Stimulated activated naive CD8-positive, alpha-beta T cell treated with anti-CD3 and anti-CD28 coated beads, Interleukin-15, Interleukin-2, amounts not matched to agents 100 ng/mL and 50 ng/mL, for 24 hours (primary cell): ENCODE measurements at regions not wholly inside any gene's neighbourhood (a gene's known extent, or its start where the extent isn't known, plus 50 kb on each side); places are given as distances from the start of the nearest gene placed in this dataset.

Experiments used
- H3K27ac Mint-ChIP-seq: one replicate; pipeline ENCODE4 v1.8.0; 2021; ENCODE audit warnings: mild to moderate bottlenecking, mixed read lengths
- H3K27me3 Mint-ChIP-seq: one replicate; pipeline ENCODE4 v1.8.0; 2021; ENCODE audit warnings: mixed read lengths
- H3K36me3 Mint-ChIP-seq: one replicate; pipeline ENCODE4 v1.8.0; 2021; ENCODE audit warnings: low read depth, mixed read lengths
- H3K4me1 Mint-ChIP-seq: one replicate; pipeline ENCODE4 v1.8.0; 2021; ENCODE audit warnings: low read depth, mixed read lengths
- H3K4me3 Mint-ChIP-seq: one replicate; pipeline ENCODE4 v1.8.0; 2021; ENCODE audit warnings: mild to moderate bottlenecking, mixed read lengths
- H3K9me3 Mint-ChIP-seq: one replicate; pipeline ENCODE4 v1.8.0; 2021; ENCODE audit warnings: mixed read lengths

GRCh38 chr18:46343456-46343855 is 239.3 kb downstream of the HAUS1 start:
- Mint-ChIP-seq H3K27me3 (peaks cover 10% of the 10 kb centered on the region), H3K4me1 (peaks cover 32% of the 10 kb centered on the region), H3K27ac (no peak overlapping the region), H3K9me3 (no peaks in the 10 kb centered on the region), H3K36me3 (no peaks in the 10 kb centered on the region), H3K4me3 (no peak overlapping the region)

DNA sequence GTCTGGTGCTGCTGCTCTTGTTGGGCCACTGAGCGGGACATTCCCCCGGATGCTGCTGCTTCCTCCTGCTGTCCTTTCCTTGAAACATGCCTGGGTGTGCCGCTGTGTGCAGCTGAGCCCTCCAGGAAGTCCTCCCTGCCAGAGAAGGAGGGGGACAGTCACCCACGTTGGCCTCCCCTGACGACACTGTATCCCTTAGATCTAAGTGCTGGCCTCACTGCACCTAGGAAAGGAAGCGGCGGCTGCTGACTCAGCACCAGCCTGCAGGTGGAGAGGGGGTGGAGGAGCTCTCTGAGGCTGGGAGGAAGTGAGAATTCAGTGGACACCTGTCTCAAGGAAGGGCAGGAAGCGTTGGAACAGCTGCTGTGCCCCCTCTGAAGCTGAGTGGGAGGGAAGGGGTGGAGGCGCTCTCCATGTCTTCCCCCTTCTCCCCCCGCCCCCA is 239.8 kb downstream of the HAUS1 start:
- H3K4me1 Mint-ChIP-seq: peaks cover 27% of the 10 kb centered on the region
- H3K9me3 Mint-ChIP-seq: no peaks in the 10 kb centered on the region
- H3K4me3 Mint-ChIP-seq: no peak overlapping the region
- H3K36me3 Mint-ChIP-seq: no peaks in the 10 kb centered on the region
- H3K27ac Mint-ChIP-seq: no peak overlapping the region
- H3K27me3 Mint-ChIP-seq: peaks cover 5% of the 10 kb centered on the region

DNA sequence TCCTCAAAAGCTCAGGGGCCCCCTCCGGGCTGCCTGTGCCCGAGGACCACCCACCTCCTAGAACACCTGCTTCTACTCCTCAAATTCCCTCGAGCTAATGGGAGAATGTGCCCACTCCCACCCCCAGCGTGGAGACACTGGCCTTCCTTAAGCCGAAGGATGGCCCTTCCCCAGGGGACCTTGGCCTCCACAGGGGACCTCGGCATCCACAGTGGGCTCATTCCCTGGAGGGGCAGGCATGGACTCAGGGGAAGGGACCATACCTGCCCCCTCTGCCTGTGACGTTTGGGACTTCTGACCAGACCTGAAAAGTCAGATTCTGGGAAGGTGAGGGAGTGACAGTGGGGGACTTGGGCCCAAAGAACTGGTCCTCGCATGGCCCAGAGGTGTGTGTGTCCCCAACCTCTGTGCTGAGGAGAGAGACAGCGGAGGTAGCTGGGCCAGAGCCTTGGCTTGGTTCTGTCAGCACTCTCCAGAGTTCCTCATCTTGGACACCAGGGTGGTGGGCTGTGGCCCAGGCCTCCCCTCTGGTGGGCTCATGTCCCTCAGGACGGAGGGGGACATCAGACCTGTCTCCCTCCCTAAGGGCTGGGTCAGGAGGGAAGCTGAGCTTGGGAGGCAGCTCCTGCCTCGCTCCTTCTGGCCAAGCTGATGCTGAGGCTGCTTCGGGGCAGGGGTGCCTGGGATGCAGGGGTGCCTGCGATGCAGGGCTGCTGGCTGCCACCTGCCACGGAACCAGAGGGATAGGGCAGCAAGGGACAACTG is 240.4 kb downstream of the HAUS1 start:
- Mint-ChIP-seq H3K4me1 (peaks cover 26% of the 10 kb centered on the region), H3K27me3 (peaks cover 3% of the 10 kb centered on the region), H3K4me3 (no peak overlapping the region), H3K27ac (no peak overlapping the region), H3K9me3 (no peaks in the 10 kb centered on the region), H3K36me3 (no peaks in the 10 kb centered on the region)

DNA sequence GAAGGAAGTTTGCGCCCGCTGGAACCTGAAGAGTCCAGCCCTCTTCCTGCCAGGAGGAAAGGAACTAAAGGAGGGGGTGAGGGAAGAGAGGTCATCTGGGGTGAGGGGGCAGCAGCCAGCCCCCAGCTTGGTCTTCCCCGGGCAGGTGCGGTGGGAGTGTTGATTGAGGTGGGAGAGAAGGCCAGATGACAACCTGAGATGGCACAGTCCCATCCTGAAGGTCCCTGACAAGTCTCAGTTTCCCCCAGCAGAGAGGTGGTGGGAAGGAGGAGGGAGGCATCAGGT is 240.9 kb downstream of the HAUS1 start:
- Mint-ChIP-seq H3K4me3 (no peak overlapping the region), H3K9me3 (no peaks in the 10 kb centered on the region), H3K27ac (no peak overlapping the region), H3K4me1 (peaks cover 26% of the 10 kb centered on the region), H3K27me3 (peaks cover 1% of the 10 kb centered on the region), H3K36me3 (no peaks in the 10 kb centered on the region)

GRCh38 chr18:46346213-46346612 is 242.0 kb downstream of the HAUS1 start:
- H3K4me3 Mint-ChIP-seq: no peak overlapping the region
- no peaks in the 10 kb centered on the region for H3K9me3 Mint-ChIP-seq
- H3K36me3 Mint-ChIP-seq: no peaks in the 10 kb centered on the region
- peaks cover 23% of the 10 kb centered on the region for H3K4me1 Mint-ChIP-seq
- H3K27me3 Mint-ChIP-seq: no peaks in the 10 kb centered on the region
- H3K27ac Mint-ChIP-seq: no peak overlapping the region

DNA sequence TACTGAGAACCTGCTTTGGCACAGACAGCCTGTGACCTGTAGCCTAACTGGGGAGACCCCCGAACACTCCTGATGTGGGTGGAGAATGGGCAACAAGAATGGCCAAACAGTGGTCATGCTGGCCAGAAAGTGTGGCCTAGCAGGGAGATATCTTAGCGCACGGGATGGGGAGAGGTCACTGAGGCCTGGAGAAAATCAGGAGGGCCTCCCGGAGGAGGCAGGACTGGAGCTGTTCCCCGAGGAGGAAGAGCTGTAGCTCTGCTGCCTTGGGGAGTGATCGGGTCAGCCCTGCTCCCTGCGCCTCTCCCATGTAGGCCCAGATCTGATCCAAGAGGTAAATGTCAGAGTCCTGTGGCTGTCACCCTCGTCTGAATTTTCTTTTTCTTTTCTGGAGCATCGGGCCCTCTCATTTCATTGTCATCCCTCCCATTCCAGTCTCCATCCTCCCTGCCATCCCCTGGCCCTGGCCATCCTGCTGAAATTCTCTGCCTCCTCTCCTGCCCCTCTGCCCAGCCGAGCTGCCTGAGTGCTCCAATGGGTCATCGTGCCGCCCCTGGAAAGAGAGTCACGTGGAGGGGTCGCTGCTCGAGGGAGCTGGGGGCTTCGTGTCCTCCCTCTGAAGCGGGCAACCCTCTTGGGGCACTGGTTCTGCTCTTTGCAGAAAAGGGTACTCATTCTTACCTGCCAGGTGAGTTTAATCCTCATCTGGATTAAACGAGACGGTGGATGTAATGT is 242.9 kb downstream of the HAUS1 start:
- Mint-ChIP-seq H3K27ac (no peak overlapping the region), H3K9me3 (no peaks in the 10 kb centered on the region), H3K27me3 (no peaks in the 10 kb centered on the region), H3K4me3 (no peak overlapping the region), H3K36me3 (no peaks in the 10 kb centered on the region), H3K4me1 (peaks cover 23% of the 10 kb centered on the region)

GRCh38 chr18:46350598-46351159 is 246.5 kb downstream of the HAUS1 start:
- Mint-ChIP-seq H3K4me1 (peaks cover 13% of the 10 kb centered on the region), H3K4me3 (no peak overlapping the region), H3K9me3 (no peaks in the 10 kb centered on the region), H3K36me3 (no peaks in the 10 kb centered on the region), H3K27ac (no peak overlapping the region), H3K27me3 (no peaks in the 10 kb centered on the region)

GRCh38 chr18:46352520-46353250 is 248.5 kb downstream of the HAUS1 start:
- no peaks in the 10 kb centered on the region for H3K27me3 Mint-ChIP-seq
- H3K36me3 Mint-ChIP-seq: no peaks in the 10 kb centered on the region
- no peak overlapping the region for H3K4me3 Mint-ChIP-seq
- no peak overlapping the region for H3K27ac Mint-ChIP-seq
- no peaks in the 10 kb centered on the region for H3K9me3 Mint-ChIP-seq
- H3K4me1 Mint-ChIP-seq: peaks cover 8% of the 10 kb centered on the region

DNA sequence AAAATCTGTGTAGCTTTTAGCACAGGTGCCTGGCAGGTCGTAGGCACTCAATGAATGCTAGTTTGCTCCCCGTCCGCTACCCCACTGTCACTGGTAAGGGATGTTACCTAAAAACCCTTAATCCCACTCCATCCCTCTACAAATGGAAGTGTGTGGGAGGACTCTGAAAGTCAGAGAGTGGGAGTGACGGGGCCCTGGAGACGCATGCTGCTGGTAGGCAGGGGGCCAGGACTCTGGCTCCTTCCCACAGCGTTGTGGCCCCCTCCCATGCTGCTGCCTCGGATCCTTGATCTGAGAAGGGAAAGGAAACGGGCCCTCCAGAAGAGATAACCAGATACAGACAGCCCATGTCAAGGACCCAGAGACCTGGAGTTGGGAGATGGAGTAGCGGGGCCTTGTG is 249.3 kb downstream of the HAUS1 start:
- no peak overlapping the region for H3K27ac Mint-ChIP-seq
- peaks cover 8% of the 10 kb centered on the region for H3K4me1 Mint-ChIP-seq
- H3K9me3 Mint-ChIP-seq: no peaks in the 10 kb centered on the region

DNA sequence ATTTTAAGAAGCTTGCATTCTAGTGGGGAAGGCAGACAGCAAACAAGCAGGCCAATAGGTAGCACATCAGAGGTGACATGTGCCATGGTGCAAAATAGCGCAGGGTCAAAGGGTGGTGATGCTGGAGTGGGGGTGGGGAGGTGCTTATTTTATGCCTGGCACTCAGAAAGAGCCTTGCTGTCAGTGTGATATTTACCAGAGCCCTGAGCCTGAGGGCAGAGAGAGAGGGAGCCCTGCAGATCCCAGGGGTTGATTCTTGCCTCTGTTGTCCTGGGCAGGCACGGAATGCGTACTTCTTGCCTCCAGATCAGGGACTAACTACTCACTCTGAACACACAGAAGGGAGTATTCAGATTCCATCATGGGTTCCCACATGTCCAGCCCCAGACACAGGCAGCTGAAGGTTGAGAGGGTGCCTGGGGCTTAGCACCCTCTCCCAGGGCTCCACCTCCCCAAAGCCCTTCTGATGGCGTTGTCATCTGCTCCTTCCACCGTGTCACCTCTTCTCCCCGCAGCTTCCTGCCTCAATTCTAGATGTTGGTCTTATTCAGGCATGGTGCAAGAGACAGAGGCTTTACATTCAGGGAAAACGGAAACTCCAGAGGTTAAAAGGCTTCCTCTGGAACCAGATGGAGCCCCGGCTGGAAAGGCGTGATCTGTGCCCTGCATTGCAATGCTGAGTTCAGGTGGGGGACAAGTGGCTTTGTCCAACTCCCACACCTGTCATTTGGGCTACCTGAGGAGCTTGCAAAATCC is 252.3 kb downstream of the HAUS1 start:
- Mint-ChIP-seq H3K27ac (no peak overlapping the region), H3K27me3 (no peaks in the 10 kb centered on the region), H3K4me3 (no peak overlapping the region), H3K36me3 (no peaks in the 10 kb centered on the region), H3K9me3 (no peaks in the 10 kb centered on the region), H3K4me1 (peaks cover 8% of the 10 kb centered on the region)

More for the DNA sequence above, 249.3 kb downstream of the HAUS1 start:
- Mint-ChIP-seq H3K4me3 (no peak overlapping the region), H3K27me3 (no peaks in the 10 kb centered on the region), H3K36me3 (no peaks in the 10 kb centered on the region)

DNA sequence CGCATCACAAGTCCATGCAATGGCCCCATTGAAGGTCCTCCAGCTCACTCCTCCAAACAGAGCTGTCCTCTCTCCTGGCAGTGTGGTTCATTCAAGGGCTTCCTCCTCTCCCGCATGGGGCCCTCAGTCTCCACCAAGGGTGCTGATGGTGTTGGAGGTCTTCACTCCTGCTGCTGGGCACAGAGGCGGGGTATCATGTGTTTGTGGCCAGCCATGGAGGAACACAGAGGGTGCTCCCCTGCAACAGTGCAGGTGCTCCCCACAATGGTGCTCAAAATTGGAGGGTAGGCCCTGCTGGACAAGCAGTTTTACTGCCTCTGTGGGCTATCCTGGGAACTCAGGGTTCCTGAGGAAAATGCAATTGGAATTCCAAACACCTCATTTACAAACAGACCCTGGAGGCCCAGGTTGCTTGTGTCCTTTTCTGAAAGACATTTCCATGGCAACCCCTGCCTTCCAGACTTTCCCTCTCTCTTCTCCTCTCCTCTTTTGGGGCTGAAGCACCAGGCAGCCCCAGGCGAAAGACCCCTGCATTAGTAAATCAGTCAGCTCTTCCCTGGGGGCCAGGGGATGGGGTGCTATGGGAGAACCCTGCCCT is 256.0 kb downstream of the HAUS1 start:
- no peaks in the 10 kb centered on the region for H3K36me3 Mint-ChIP-seq
- H3K27me3 Mint-ChIP-seq: no peaks in the 10 kb centered on the region
- H3K27ac Mint-ChIP-seq: no peak overlapping the region
- H3K4me3 Mint-ChIP-seq: no peak overlapping the region
- H3K9me3 Mint-ChIP-seq: no peaks in the 10 kb centered on the region
- H3K4me1 Mint-ChIP-seq: no peaks in the 10 kb centered on the region

GRCh38 chr18:46360866-46361265 is 256.7 kb downstream of the HAUS1 start:
- H3K4me1 Mint-ChIP-seq: no peaks in the 10 kb centered on the region
- no peak overlapping the region for H3K27ac Mint-ChIP-seq

GRCh38 chr18:46362533-46362932 is 258.3 kb downstream of the HAUS1 start:
- Mint-ChIP-seq H3K27ac (no peak overlapping the region), H3K4me3 (no peak overlapping the region), H3K27me3 (no peaks in the 10 kb centered on the region)

More at GRCh38 chr18:46360866-46361265, 256.7 kb downstream of the HAUS1 start:
- H3K27me3 Mint-ChIP-seq: no peaks in the 10 kb centered on the region
- H3K36me3 Mint-ChIP-seq: no peaks in the 10 kb centered on the region
- H3K4me3 Mint-ChIP-seq: no peak overlapping the region
- H3K9me3 Mint-ChIP-seq: no peaks in the 10 kb centered on the region

GRCh38 chr18:46364048-46364447 is 259.9 kb downstream of the HAUS1 start:
- no peaks in the 10 kb centered on the region for H3K36me3 Mint-ChIP-seq
- no peak overlapping the region for H3K4me3 Mint-ChIP-seq
- no peak overlapping the region for H3K27ac Mint-ChIP-seq
- H3K9me3 Mint-ChIP-seq: no peaks in the 10 kb centered on the region
- no peaks in the 10 kb centered on the region for H3K27me3 Mint-ChIP-seq
- no peaks in the 10 kb centered on the region for H3K4me1 Mint-ChIP-seq

More at GRCh38 chr18:46362533-46362932, 258.3 kb downstream of the HAUS1 start:
- no peaks in the 10 kb centered on the region for H3K4me1 Mint-ChIP-seq
- H3K9me3 Mint-ChIP-seq: no peaks in the 10 kb centered on the region
- no peaks in the 10 kb centered on the region for H3K36me3 Mint-ChIP-seq
